OCI-LY7 (cell line): ENCODE measurements at regions not wholly inside any gene's neighbourhood (a gene's known extent, or its start where the extent isn't known, plus 50 kb on each side); places are given as distances from the start of the nearest gene placed in this dataset.

Source experiments
- CTCF ChIP-seq: fragments of 200-600 bp; sonication (generic); conservative IDR thresholded peaks from 2 replicates; pipeline ENCODE4 v1.5.1; 2014; ENCODE audit warnings: mild to moderate bottlenecking, antibody characterized with exemption, low read length, moderate library complexity, mixed read lengths
- EZH2phosphoT487 ChIP-seq: fragments of 200-600 bp; sonication (generic); IDR thresholded peaks from 2 replicates; pipeline ENCODE4 v1.6.1; 2018; ENCODE audit warnings: low read depth, borderline replicate concordance, mild to moderate bottlenecking, mixed run types, antibody characterized with exemption, low read length, moderate library complexity, mixed read lengths

- no peak for TF ChIP-seq EZH2phosphoT487
- TF ChIP-seq CTCF: no peak
These were observed 180.2 kb downstream of the MAFB start for GRCh38 chr20:40508821-40509220.
